ENCODE measurements at regions not wholly inside any gene's neighbourhood (a gene's known extent, or its start where the extent isn't known, plus 50 kb on each side); places are given as distances from the start of the nearest gene placed in this dataset.

DNA sequence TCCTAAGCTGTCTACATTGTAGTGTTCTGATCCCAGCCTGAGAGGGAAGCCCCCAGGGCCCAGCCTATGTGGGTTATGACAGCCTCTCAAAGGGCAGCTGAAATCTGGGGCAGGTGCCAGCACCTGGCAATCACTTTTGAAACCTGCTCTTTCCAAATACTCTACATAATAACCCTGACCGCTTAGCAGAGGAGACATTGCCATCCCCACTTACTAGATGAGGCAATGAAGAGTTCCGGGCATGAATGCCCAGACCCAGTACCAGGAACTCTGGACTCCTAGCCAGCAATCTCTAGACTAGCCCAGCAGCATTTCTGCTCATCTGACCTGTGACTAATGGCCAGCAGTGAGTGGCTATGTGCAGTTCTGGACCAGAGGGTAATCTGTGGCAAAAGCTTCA, 412.4 kb upstream of the CADM1 start (continued):
- TF ChIP-seq MAX (IDR thresholded peaks at IDR 0.05) = no peak
- no peak for TF ChIP-seq HOXA7 (CRISPR knock-in tag; IDR thresholded peaks at IDR 0.05)
- TF ChIP-seq, protein P1, sequence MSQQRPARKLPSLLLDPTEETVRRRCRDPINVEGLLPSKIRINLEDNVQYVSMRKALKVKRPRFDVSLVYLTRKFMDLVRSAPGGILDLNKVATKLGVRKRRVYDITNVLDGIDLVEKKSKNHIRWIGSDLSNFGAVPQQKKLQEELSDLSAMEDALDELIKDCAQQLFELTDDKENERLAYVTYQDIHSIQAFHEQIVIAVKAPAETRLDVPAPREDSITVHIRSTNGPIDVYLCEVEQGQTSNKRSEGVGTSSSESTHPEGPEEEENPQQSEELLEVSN (IDR thresholded peaks at IDR 0.05; ENCODE audit: borderline replicate concordance, low read depth) = no peak
- TF ChIP-seq RAD21 (conservative IDR thresholded peaks at IDR 0.05 in 1 of 2, IDR thresholded peaks at IDR 0.05 in 1 of 2) = no peak
- no peak for TF ChIP-seq BHLHE40 (IDR thresholded peaks at IDR 0.05; ENCODE audit: low read depth, low read length)
- no peak for TF ChIP-seq ZNF302 (CRISPR knock-in tag; IDR thresholded peaks at IDR 0.05)
- TF ChIP-seq, protein P2, sequence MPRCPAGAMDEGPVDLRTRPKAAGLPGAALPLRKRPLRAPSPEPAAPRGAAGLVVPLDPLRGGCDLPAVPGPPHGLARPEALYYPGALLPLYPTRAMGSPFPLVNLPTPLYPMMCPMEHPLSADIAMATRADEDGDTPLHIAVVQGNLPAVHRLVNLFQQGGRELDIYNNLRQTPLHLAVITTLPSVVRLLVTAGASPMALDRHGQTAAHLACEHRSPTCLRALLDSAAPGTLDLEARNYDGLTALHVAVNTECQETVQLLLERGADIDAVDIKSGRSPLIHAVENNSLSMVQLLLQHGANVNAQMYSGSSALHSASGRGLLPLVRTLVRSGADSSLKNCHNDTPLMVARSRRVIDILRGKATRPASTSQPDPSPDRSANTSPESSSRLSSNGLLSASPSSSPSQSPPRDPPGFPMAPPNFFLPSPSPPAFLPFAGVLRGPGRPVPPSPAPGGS (IDR thresholded peaks at IDR 0.05) = no peak
- TF ChIP-seq CBX8 (IDR thresholded peaks at IDR 0.05) = no peak

DNA sequence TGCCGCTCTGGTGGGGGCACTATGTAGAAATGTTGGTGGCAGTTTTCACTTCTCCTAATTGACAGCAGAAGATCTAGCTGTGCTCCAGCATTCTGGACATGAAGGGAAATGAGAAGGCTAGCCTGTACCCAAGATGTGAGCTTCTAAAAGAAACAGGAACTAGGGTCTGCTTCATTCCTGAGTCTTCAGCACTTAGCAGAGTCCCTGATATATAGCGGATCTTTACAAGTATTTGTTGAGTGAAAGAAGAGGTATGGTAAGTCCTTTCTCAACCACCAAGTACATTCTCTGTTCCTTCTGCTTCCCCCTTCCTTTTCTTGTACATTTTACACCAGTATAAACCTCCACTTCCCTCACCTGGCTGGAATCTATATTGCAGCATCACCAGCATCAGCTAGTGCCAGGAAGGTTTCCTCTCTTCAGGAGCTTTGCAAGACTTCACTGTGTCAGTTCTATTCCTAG, 408.3 kb upstream of the CADM1 start:
- CTCF ChIA-PET = interaction anchor here (1.3 to 1.9 kb wide), 3 partner anchors 9 to 207 kb away, joined by 3 to 5 read pairs (median 3); no protein-coding TSS in a partner anchor
- ATAC-seq = peak in 1 of 2 experiments; percentile 47; a peak in 2 of 6 replicates

DNA sequence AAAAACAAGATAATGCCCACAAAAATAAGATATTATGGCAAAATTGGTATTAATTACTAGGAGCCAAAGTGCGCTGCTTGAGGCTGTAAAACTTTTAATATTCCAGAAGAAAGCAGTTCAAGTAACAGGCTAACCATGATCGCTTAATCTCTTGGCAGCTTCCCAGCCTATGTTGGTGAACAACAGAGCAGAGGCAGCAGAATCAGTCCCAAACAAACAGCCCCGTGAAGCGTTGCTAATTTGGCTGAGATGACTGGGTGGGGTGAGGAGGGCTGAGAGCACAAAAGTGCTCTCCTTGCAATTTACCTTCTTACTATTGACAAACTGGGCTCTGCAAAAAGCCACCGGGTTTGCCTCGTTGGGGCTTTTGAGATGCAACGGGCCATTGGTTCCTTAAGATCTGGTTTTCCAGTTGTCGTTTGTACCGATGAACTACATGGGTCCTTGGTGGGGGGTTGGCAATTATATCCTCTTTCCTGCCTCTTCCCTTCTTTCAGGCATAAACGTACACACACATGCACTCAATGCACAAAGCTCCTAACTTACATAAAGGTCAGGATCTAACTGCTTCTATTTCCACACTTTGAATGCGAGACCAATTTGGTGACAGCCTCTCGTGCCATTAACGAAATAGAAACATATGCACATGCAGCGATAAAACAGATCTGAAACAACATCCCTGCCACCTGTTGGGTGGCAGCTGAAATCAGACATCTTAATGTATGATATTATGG, 407.6 kb upstream of the CADM1 start:
- FAIRE-seq (no peak), ATAC-seq (no peak), DNase-seq (ENCODE audit: low read depth in 1 of 2, low spot score in 1 of 2) (no peak)
- H3K27ac ChIP-seq = no peak overlapping the region
- no peak overlapping the region for H3K4me3 ChIP-seq
- ChIA-PET POLR2A (no interaction called here), CTCF (interaction anchor here (1.3 to 1.9 kb wide), 3 partner anchors 9 to 207 kb away, joined by 3 to 5 read pairs (median 3); no protein-coding TSS in a partner anchor)
- WGBS (ENCODE audit: missing lambda C conversion rate) = 28% methylated on average over 14 of the region's 14 CpGs
- H3K9me3 ChIP-seq = no peaks in the 10 kb centered on the region
- H3K4me1 ChIP-seq = no peaks in the 10 kb centered on the region
- TF ChIP-seq REST (IDR thresholded peaks at IDR 0.05) = no peak
- TF ChIP-seq POLR2A (IDR thresholded peaks at IDR 0.05; ENCODE audit: low read length) = no peak
- TF ChIP-seq HDAC2 (IDR thresholded peaks at IDR 0.05) = no peak
- TF ChIP-seq RNF2 (IDR thresholded peaks at IDR 0.05; ENCODE audit: borderline replicate concordance, low read depth) = no peak
- TF ChIP-seq JUN (IDR thresholded peaks at IDR 0.05) = no peak
- TF ChIP-seq FOXS1 (CRISPR knock-in tag; IDR thresholded peaks at IDR 0.05) = no peak
- no peak overlapping the region for H3K4me2 ChIP-seq

More for the DNA sequence above, 408.3 kb upstream of the CADM1 start:
- POLR2A ChIA-PET = no interaction called here
- H3K4me1 ChIP-seq = no peaks in the 10 kb centered on the region
- FAIRE-seq (no peak), DNase-seq (ENCODE audit: low read depth in 1 of 2, low spot score in 1 of 2) (no peak)
- no peak overlapping the region for H3K4me3 ChIP-seq
- H3K4me2 ChIP-seq = no peak overlapping the region
- H3K27ac ChIP-seq = no peak overlapping the region
- no peaks in the 10 kb centered on the region for H3K9me3 ChIP-seq
- TF ChIP-seq RAD21 (conservative IDR thresholded peaks at IDR 0.05 in 1 of 2, IDR thresholded peaks at IDR 0.05 in 1 of 2) = peak in 1 of 2 experiments; percentile 26; a peak in 2 of 5 replicates
- TF ChIP-seq, protein P1 (IDR thresholded peaks at IDR 0.05; ENCODE audit: borderline replicate concordance, low read depth) = no peak
- 69% methylated on average over 2 of the region's 2 CpGs for WGBS (ENCODE audit: missing lambda C conversion rate)
